ENCODE measurements at regions not wholly inside any gene's neighbourhood (a gene's known extent, or its start where the extent isn't known, plus 50 kb on each side); places are given as distances from the start of the nearest gene placed in this dataset.

DNA sequence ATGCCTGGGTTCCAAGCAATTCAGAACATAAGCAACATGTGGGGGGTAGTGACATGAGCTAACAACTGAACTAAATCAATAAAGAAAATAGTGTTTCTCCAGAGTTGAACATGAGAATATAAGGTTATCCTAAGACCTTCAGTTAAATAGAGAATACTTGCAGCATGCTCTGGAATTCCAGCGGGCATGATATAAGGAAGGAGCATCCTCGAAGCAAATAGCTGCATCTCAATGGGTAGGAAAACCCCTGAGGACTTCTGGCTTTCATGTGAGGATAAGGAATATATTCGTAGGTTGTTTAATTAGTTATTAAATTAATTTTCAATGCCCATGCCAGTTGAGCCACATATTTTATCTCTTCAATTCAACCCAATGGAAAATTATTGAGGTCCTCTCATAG, 631.2 kb upstream of the EPHA7 start:
- Histone ChIP-seq H3K9me3 (no peaks in the 10 kb centered on the region), H3K4me2 (no peak overlapping the region), H3K4me1 (no peaks in the 10 kb centered on the region), H3K27ac (no peak overlapping the region), H3K4me3 (no peak overlapping the region)
- 22% methylated on average over 3 of the region's 3 CpGs for WGBS (ENCODE audit: missing lambda C conversion rate)
- TF ChIP-seq ZNF302 (CRISPR knock-in tag; IDR thresholded peaks at IDR 0.05) (no peak), ESRRA (IDR thresholded peaks at IDR 0.05; ENCODE audit: borderline replicate concordance, low read length) (no peak), MAZ (IDR thresholded peaks at IDR 0.05; ENCODE audit: borderline replicate concordance, low read depth, low read length) (no peak), RAD21 (conservative IDR thresholded peaks at IDR 0.05 in 1 of 2, IDR thresholded peaks at IDR 0.05 in 1 of 2) (no peak), HOXB5 (CRISPR knock-in tag; IDR thresholded peaks at IDR 0.05) (no peak), NR3C1 (IDR thresholded peaks at IDR 0.05) (no peak), MAX (IDR thresholded peaks at IDR 0.05) (no peak), HES2 (IDR thresholded peaks at IDR 0.05) (no peak), ZC3H11A (IDR thresholded peaks at IDR 0.05) (no peak), TP53 (CRISPR knock-in tag; IDR thresholded peaks at IDR 0.05) (no peak)
- TF ChIP-seq, protein P1, sequence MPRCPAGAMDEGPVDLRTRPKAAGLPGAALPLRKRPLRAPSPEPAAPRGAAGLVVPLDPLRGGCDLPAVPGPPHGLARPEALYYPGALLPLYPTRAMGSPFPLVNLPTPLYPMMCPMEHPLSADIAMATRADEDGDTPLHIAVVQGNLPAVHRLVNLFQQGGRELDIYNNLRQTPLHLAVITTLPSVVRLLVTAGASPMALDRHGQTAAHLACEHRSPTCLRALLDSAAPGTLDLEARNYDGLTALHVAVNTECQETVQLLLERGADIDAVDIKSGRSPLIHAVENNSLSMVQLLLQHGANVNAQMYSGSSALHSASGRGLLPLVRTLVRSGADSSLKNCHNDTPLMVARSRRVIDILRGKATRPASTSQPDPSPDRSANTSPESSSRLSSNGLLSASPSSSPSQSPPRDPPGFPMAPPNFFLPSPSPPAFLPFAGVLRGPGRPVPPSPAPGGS (IDR thresholded peaks at IDR 0.05) = no peak
- TF ChIP-seq, protein P2, sequence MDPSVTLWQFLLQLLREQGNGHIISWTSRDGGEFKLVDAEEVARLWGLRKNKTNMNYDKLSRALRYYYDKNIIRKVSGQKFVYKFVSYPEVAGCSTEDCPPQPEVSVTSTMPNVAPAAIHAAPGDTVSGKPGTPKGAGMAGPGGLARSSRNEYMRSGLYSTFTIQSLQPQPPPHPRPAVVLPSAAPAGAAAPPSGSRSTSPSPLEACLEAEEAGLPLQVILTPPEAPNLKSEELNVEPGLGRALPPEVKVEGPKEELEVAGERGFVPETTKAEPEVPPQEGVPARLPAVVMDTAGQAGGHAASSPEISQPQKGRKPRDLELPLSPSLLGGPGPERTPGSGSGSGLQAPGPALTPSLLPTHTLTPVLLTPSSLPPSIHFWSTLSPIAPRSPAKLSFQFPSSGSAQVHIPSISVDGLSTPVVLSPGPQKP (IDR thresholded peaks at IDR 0.05; ENCODE audit: low read depth, low read length) = no peak
- ChIA-PET CTCF (no interaction called here), POLR2A (no interaction called here)
- ATAC-seq (no peak), FAIRE-seq (no peak), DNase-seq (ENCODE audit: low read depth in 1 of 2, low spot score in 1 of 2) (no peak)

DNA sequence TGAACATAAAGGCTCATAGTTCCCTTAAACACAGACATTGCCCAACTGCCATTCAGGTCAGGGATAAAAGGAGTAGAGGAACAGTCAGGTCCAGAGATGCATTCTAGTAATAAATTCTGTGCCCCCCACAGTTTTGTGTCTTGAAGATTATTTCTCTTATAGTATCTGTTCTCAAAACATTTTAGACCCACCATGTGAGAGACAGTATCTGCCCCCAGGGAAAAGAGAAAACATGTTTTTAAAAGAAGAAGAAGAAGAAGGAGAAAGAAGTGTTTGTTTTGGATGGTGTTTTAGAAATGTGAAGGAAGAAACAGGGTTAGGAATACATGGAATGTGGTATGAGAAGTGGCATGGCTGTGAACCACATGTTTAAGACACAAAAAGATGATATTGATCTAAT, 629.6 kb upstream of the EPHA7 start:
- no peaks in the 10 kb centered on the region for H3K9me3 ChIP-seq
- DNase-seq (ENCODE audit: low read depth in 1 of 2, low spot score in 1 of 2) (no peak), FAIRE-seq (no peak), ATAC-seq (no peak)
- H3K4me1 ChIP-seq = no peaks in the 10 kb centered on the region
- no peak for TF ChIP-seq SREBF2 (IDR thresholded peaks at IDR 0.05)
- no peak for TF ChIP-seq MAFK (IDR thresholded peaks at IDR 0.05; ENCODE audit: partially characterized antibody)
- no peak for TF ChIP-seq MAZ (IDR thresholded peaks at IDR 0.05; ENCODE audit: borderline replicate concordance, low read depth, low read length)
- no peak overlapping the region for H3K4me3 ChIP-seq
- ChIA-PET CTCF (no interaction called here), POLR2A (no interaction called here)
- H3K27ac ChIP-seq = no peak overlapping the region
- no peak overlapping the region for H3K4me2 ChIP-seq

DNA sequence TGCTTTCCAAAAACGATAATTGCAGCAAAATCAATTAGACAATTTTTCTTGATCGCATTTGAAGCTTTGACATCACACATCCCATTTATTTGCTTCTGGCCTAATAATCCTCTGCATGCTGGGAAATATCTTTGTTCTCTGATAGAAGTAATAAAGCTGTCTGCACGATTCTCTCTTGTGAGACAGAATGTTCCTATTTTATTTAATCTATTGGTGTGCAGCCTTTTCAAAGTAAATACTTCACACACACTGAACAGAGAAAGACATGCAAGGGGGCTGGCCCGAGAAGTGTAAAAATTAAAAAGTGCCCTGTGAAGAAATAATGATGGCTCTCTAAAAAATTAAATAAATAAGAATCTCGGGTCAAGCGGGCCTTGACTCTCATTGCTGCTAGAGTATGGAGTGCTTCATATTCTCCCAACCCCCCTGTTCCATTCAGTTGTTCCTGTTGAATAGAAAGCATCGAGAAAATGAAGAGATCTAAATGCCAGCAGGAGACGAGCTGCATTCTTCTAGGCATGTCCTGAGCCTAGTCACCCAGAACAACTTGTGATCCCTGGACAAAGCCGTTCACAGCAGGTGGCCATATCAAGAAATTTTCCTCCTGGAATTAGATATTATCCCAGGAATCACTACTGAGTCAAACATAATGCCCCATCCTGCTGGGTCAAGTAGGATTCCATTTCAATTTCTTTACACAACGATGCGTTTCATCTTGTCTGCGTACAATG, 625.9 kb upstream of the EPHA7 start:
- whole genome bisulfite sequencing (ENCODE audit: missing lambda C conversion rate) = 12% methylated on average over 12 of the region's 12 CpGs
- CTCF ChIA-PET = no interaction called here
- Histone ChIP-seq H3K9me3 (no peaks in the 10 kb centered on the region), H3K4me1 (no peaks in the 10 kb centered on the region), H3K27ac (no peak overlapping the region), H3K4me2 (peak overlapping the region; percentile 23; the same call in 1 of the 3 replicates), H3K4me3 (no peak overlapping the region)
- POLR2A ChIA-PET = no interaction called here
- TF ChIP-seq MAX (IDR thresholded peaks at IDR 0.05) = no peak
- TF ChIP-seq FOSB (CRISPR knock-in tag; IDR thresholded peaks at IDR 0.05) = no peak
- TF ChIP-seq ZFP36 (IDR thresholded peaks at IDR 0.05; ENCODE audit: borderline replicate concordance, partially characterized antibody) = no peak
- TF ChIP-seq FOSL2 (IDR thresholded peaks at IDR 0.05) = no peak
- TF ChIP-seq FOSL2 (CRISPR knock-in tag; IDR thresholded peaks at IDR 0.05) = no peak
- TF ChIP-seq SMC3 (IDR thresholded peaks at IDR 0.05) = no peak
- no peak for TF ChIP-seq RFX5 (IDR thresholded peaks at IDR 0.05)
- TF ChIP-seq ZSCAN20 (CRISPR knock-in tag; IDR thresholded peaks at IDR 0.05) = no peak
- ATAC-seq = no peak
- no peak for FAIRE-seq
- DNase-seq (ENCODE audit: low read depth in 1 of 2, low spot score in 1 of 2) = no peak

All from A549 (cell line).